IPS-18c (cell line): ENCODE measurements at regions not wholly inside any gene's neighbourhood (a gene's known extent, or its start where the extent isn't known, plus 50 kb on each side); places are given as distances from the start of the nearest gene placed in this dataset.

Experiments
- H3K4me3 ChIP-seq: 2 replicates; pipeline ENCODE4 v1.7.0; 2013; ENCODE audit warnings: low read depth, mild to moderate bottlenecking, low read length, moderate library complexity; ENCODE audit not compliant: insufficient read depth
- H3K9me3 ChIP-seq: one replicate; pipeline ENCODE4 v1.6.1; 2013; ENCODE audit warnings: mild to moderate bottlenecking, low read length, moderate library complexity; ENCODE audit not compliant: control insufficient read depth, insufficient read depth

DNA sequence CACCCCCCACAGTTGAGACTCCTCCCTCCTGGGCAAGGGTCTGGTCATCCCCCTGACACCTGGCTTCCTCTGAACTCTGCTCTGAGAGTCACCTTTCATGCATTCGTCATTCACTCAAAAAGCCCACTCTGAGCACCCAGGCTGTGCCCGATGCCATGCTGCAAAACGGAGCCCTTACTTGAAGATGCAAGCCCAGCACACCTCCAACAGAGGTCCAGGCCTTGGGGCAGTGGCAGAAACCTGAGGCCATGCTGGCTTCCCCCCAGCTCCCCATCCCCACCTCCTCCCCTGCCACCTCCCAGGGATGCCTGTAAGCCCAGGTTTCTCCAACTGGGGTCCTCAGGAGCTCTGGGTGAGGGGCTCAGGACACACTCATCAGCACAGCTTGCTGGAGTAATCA lies 67.7 kb upstream of the TNRC6C start:
- no peak overlapping the region for H3K4me3 ChIP-seq

DNA sequence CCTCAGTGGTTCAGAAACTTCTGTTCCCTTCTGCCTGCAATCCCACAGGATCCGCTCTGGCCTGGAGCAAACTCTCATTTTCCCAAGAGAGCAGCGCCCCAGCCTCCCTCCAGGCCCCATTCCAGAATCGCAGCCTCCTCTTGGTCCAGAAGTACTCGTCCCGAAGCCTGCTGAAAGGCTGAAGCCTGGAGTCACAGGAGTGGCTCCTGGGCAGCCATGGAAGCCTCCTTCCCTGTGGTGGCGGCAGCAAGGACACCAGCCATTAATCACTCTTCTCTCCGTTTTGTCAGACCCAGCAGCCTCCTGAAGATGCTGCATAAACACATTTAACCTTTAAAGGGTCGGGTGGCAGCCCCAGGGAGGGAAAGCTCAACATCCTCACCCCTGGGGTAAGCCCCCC lies 66.9 kb upstream of the TNRC6C start:
- H3K4me3 ChIP-seq: no peak overlapping the region
- no peaks in the 10 kb centered on the region for H3K9me3 ChIP-seq

More for the DNA sequence above, 67.7 kb upstream of the TNRC6C start:
- H3K9me3 ChIP-seq: no peaks in the 10 kb centered on the region

DNA sequence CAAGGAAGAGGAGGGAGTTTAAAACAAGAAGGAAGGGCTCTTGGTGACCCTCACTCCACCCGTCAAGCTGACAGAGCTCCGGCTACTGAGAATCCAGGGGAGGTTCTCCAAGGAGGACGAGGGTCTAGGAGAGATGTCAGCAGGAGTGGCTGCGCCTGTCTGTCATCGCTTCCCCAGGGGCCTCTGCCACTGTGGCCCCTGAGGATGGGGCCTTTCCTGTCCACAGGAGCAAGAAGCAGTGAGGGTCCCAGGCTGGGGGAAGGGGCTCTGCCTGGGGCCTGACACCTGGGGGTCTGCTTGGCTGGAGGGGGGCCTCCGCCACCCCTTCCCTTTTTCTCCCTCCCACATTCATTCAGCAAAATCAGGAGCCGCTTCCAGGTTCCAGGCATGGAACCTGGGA lies 66.5 kb upstream of the TNRC6C start:
- Histone ChIP-seq H3K4me3 (no peak overlapping the region), H3K9me3 (no peaks in the 10 kb centered on the region)

- H3K9me3 ChIP-seq: no peaks in the 10 kb centered on the region
- no peak overlapping the region for H3K4me3 ChIP-seq
These were observed 65.9 kb upstream of the TNRC6C start for GRCh38 chr17:77892469-77893143.

GRCh38 chr17:77893144-77894044 lies 65.1 kb upstream of the TNRC6C start:
- H3K4me3 ChIP-seq: no peak overlapping the region
- no peaks in the 10 kb centered on the region for H3K9me3 ChIP-seq

- Histone ChIP-seq H3K9me3 (no peaks in the 10 kb centered on the region), H3K4me3 (no peak overlapping the region)
These were observed 64.2 kb upstream of the TNRC6C start for GRCh38 chr17:77894126-77894956.

GRCh38 chr17:77897741-77898301 lies 60.7 kb upstream of the TNRC6C start:
- Histone ChIP-seq H3K4me3 (no peak overlapping the region), H3K9me3 (no peaks in the 10 kb centered on the region)

DNA sequence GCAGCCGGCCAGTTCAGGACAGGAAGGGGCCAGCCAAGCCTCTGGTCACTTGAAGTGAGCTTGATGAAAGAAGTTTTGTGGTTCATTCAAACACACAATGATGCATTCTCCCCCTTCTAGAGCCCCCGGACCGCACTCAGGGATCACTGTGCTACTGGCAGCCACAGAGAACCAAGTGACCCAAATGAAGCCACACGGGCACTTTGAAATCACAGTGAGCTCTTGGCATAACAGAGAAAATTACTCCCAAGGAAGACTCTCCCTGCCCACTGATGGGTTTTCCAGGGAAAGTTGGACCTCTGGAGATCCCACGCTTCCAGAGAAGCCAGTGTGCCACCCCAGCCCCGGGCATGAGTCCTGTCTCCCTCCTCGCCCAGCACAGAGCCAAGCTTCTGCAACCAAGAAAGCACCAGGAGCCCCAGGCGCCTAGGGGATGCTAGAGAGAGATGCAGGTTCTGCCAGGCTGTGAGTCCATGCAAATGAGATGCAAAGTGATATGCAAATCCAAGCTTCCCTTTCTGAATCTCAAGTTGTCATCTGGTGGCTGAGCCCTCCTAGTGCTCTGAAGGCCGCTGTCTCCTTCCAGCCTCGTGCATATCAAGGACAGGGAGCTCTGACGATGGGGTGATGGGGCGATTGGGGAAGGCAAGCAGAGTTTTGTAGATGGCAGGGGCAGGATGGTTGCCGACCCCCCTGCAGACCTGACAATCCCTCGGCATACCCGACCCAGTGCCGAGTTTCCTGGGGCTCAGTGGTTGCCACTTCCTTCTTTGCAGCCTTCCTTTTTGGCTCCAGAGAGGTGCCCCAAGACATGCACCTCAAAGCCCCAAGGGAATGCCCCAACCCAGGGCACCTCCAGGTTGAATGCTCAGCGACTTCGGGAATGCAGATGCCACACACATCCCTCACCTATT lies 59.7 kb upstream of the TNRC6C start:
- no peaks in the 10 kb centered on the region for H3K9me3 ChIP-seq
- no peak overlapping the region for H3K4me3 ChIP-seq

DNA sequence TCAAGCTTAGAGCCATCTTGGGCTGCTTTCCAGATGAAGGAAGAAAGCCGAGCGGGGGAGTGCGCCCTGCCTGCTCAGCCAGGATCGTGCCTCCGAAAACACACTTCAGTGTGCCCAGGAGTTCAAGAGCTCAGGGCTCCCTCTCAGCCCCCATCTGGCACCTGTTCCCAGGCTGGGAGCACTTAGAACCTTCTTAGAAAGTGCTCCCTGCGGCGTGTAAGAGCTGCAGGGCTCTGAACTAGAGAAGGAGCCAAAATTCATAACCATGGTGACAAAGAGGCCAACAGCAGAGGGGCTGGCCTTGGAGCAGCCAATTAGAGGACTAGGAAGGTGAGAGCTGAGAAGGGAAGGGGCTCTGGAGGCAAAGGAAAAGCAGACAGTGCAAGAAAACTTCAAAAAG lies 59.0 kb upstream of the TNRC6C start:
- Histone ChIP-seq H3K4me3 (no peak overlapping the region), H3K9me3 (no peaks in the 10 kb centered on the region)

DNA sequence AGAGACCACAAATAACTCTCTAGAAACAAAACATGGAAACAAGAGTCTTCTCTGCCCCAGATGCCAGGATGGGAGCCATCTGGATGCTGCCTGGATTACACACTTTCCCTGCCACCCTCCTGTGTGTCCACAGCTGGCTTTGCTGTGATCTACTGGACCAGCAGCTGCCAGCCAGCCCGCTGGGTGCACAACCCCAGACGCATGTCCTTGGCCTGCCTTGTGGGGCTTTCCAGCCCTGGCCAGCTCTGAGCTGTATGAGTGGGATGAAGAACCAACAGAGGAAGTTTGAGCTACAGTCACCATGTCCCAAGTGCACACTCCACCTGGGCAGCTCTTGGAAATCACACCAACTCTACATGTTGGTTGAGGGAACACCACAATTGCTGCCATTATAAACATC lies 57.0 kb upstream of the TNRC6C start:
- H3K9me3 ChIP-seq: no peaks in the 10 kb centered on the region
- H3K4me3 ChIP-seq: no peak overlapping the region

DNA sequence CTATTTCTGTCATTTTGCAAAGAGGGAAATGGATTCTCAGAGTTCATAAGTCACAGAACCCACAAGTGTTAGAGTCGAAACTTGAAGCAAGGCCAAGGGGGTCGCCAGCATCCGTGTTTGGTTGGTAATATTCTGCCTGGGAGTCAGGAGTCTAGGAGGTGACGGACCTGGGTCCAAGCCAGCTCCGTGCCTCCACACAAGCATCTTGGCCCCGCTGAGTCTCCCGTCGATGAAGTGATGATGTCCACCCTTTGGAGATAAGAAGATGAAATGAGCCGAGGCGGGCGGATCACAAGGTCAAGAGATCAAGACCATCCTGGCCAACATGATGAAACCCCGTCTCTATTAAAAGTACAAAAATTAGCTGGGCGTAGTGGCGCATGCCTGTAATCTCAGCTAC lies 53.2 kb upstream of the TNRC6C start:
- Histone ChIP-seq H3K9me3 (no peaks in the 10 kb centered on the region), H3K4me3 (no peak overlapping the region)

DNA sequence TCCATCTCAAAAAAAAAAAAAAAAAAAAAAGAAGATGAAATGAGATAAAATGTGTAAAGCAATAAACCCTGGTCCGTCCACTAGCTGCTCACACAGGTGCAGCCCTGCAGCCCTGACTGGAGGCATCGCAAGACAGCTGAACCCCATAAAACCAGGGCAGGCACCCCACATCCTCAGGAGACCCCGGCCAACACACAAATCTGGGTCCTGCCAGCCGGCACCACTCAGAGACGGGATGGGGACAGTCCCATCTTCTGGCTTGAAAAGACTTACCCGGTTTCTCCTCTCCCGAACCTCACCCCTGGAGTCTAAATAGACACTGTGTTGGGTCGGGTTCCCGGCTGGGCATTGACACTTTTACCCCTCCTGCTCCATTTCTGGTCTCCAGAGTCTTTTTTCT lies 52.7 kb upstream of the TNRC6C start:
- H3K9me3 ChIP-seq: no peaks in the 10 kb centered on the region
- H3K4me3 ChIP-seq: no peak overlapping the region

GRCh38 chr17:77906377-77906871 lies 52.1 kb upstream of the TNRC6C start:
- Histone ChIP-seq H3K4me3 (no peak overlapping the region), H3K9me3 (no peaks in the 10 kb centered on the region)

DNA sequence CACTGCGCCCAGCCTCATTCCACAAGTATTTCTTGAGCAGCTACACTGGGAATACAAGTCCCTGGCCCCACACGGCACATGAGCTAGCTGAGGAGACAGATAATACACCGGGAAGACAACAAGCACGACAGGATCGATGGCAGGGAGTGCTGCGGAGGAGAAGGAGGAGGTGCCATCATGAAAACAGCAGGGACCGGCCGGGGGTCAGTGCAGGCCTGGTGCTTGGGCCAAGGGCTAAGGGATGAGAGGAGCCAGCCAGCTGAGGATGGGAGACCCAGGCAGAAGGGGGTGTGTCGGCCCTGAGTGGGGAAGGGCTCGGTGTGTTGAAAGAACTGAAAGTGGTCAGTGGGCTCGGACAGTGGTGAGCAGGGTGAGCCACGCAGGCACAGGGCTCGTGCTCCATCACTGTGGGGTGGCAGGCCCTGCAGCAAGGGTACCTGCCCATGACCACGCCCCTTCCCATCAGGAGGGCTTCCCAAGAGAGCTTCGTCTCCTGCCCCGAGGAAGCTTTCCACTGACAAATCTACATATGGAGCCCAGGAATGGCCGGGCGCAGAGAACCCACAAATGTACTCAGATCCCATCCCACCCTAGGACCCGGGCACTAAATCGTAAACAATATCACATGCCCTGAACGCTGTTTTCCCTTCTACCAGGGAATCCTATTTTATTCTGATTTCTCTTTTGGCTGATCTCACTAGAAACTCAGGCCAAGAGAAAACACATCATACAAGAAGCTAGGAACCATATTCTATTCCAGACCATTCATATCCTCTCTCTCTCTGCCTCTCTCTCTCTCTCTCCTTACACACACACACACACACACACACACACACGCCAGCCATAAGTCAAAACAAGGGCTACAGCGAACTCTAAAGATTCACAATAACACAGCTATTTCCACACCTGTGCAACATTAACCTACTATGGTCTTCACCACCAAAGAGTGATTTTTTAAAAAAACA lies 50.7 kb upstream of the TNRC6C start:
- H3K9me3 ChIP-seq: no peaks in the 10 kb centered on the region
- H3K4me3 ChIP-seq: no peak overlapping the region

DNA sequence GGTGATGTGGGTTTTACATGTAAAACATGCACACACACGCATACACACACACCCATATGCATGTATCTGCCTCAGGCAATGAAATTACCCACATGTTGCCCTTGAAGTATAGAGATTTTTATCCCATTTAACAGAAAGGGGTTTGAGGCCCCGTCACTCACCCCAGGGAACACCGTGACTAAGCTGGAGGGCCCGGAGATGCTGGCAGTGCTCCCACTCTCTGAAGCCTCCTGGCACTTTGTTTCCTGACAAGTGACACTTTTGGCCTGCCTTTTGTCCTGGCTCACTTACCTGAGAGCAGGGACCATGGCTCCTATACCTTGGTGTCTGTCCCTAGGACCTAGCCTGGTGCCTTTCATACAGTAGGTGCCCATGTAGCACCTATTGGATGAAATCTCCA lies 50.0 kb upstream of the TNRC6C start:
- Histone ChIP-seq H3K9me3 (no peaks in the 10 kb centered on the region), H3K4me3 (no peak overlapping the region)
